ENCODE measurements at regions not wholly inside any gene's neighbourhood (a gene's known extent, or its start where the extent isn't known, plus 50 kb on each side); places are given as distances from the start of the nearest gene placed in this dataset.
"Not testable (repeated sequence)": the region's sequence is repeated elsewhere in the genome, so short reads cannot be mapped to it uniquely, and the experiment has no call there.

- no peak overlapping the region for H3K27ac ChIP-seq (ENCODE audit: control insufficient read depth, insufficient read depth, low read length)
- no peak overlapping the region for H3K4me3 ChIP-seq (ENCODE audit: control insufficient read depth in 2 of 3, extremely low read depth in 1 of 3, insufficient read depth in 2 of 3, low read depth in 1 of 3, low read length in 3 of 3)
- H3K4me2 ChIP-seq (ENCODE audit: control insufficient read depth, extremely low read depth, insufficient read depth, low read depth, low read length), result no peak overlapping the region
- H3K27me3 ChIP-seq (ENCODE audit: control insufficient read depth, extremely low read depth, insufficient read depth, low read length), result no peaks in the 10 kb centered on the region
- H4K20me1 ChIP-seq (ENCODE audit: control insufficient read depth, extremely low read depth, insufficient read depth, low read length), result no peaks in the 10 kb centered on the region
- H2AFZ ChIP-seq (ENCODE audit: control insufficient read depth, low read length), result no peak overlapping the region
- DNase-seq (ENCODE audit: low read depth, low spot score) (no peak), FAIRE-seq (no peak)
- H3K9ac ChIP-seq (ENCODE audit: control insufficient read depth, extremely low read depth, insufficient read depth, low read length), result no peak overlapping the region
- no peaks in the 10 kb centered on the region for H3K79me2 ChIP-seq (ENCODE audit: control insufficient read depth, insufficient read depth, low read length)
- no peaks in the 10 kb centered on the region for H3K9me3 ChIP-seq (ENCODE audit: control insufficient read depth, low read depth, low read length)
- no peaks in the 10 kb centered on the region for H3K36me3 ChIP-seq (ENCODE audit: control insufficient read depth in 2 of 2, extremely low read depth in 1 of 2, insufficient read depth in 2 of 2, low read length in 2 of 2)
- no peaks in the 10 kb centered on the region for H3K4me1 ChIP-seq (ENCODE audit: control insufficient read depth, extremely low read depth, insufficient read depth, low read length)
- H3K9me1 ChIP-seq (ENCODE audit: control insufficient read depth, extremely low read depth, insufficient read depth, low read length), result no peaks in the 10 kb centered on the region
- TF ChIP-seq CTCF (optimal IDR thresholded peaks at IDR 0.05 in 1 of 3, IDR thresholded peaks at IDR 0.05 in 1 of 3, conservative IDR thresholded peaks at IDR 0.05 in 1 of 3; ENCODE audit: extremely low read depth in 1 of 3, insufficient read depth in 2 of 3, low read length in 3 of 3), result no peak
- no peak for TF ChIP-seq EZH2 (IDR thresholded peaks at IDR 0.05; ENCODE audit: low read length)
- dilution Hi-C loops (cut with MboI; ENCODE audit: extremely low pct_ligation_motif_present, low sequenced_read_pairs), result no loop called here
Observed at GRCh38 chrX:96551322-96551872, 133.2 kb upstream of the DIAPH2 start.

GRCh38 chrX:96556886-96557285, 127.8 kb upstream of the DIAPH2 start:
- TF ChIP-seq EZH2 (IDR thresholded peaks at IDR 0.05; ENCODE audit: low read length) (no peak), CTCF (optimal IDR thresholded peaks at IDR 0.05 in 1 of 3, IDR thresholded peaks at IDR 0.05 in 1 of 3, conservative IDR thresholded peaks at IDR 0.05 in 1 of 3; ENCODE audit: extremely low read depth in 1 of 3, insufficient read depth in 2 of 3, low read length in 3 of 3) (no peak)
- no peak for DNase-seq (ENCODE audit: low read depth, low spot score)
- Histone ChIP-seq H3K27me3 (ENCODE audit: control insufficient read depth, extremely low read depth, insufficient read depth, low read length) (no peaks in the 10 kb centered on the region), H4K20me1 (ENCODE audit: control insufficient read depth, extremely low read depth, insufficient read depth, low read length) (no peaks in the 10 kb centered on the region), H3K4me1 (ENCODE audit: control insufficient read depth, extremely low read depth, insufficient read depth, low read length) (no peaks in the 10 kb centered on the region), H3K4me3 (ENCODE audit: control insufficient read depth in 2 of 3, extremely low read depth in 1 of 3, insufficient read depth in 2 of 3, low read depth in 1 of 3, low read length in 3 of 3) (no peak overlapping the region), H3K27ac (ENCODE audit: control insufficient read depth, insufficient read depth, low read length) (no peak overlapping the region), H3K4me2 (ENCODE audit: control insufficient read depth, extremely low read depth, insufficient read depth, low read depth, low read length) (no peak overlapping the region), H3K36me3 (ENCODE audit: control insufficient read depth in 2 of 2, extremely low read depth in 1 of 2, insufficient read depth in 2 of 2, low read length in 2 of 2) (no peaks in the 10 kb centered on the region), H3K9me3 (ENCODE audit: control insufficient read depth, low read depth, low read length) (no peaks in the 10 kb centered on the region), H3K9ac (ENCODE audit: control insufficient read depth, extremely low read depth, insufficient read depth, low read length) (no peak overlapping the region), H3K79me2 (ENCODE audit: control insufficient read depth, insufficient read depth, low read length) (no peaks in the 10 kb centered on the region), H2AFZ (ENCODE audit: control insufficient read depth, low read length) (no peak overlapping the region), H3K9me1 (ENCODE audit: control insufficient read depth, extremely low read depth, insufficient read depth, low read length) (no peaks in the 10 kb centered on the region)
- dilution Hi-C loops (cut with MboI; ENCODE audit: extremely low pct_ligation_motif_present, low sequenced_read_pairs), result no loop called here
- FAIRE-seq, result no peak

- H3K4me3 ChIP-seq (ENCODE audit: control insufficient read depth in 2 of 3, extremely low read depth in 1 of 3, insufficient read depth in 2 of 3, low read depth in 1 of 3, low read length in 3 of 3); H3K79me2 ChIP-seq (ENCODE audit: control insufficient read depth, insufficient read depth, low read length); H3K27ac ChIP-seq (ENCODE audit: control insufficient read depth, insufficient read depth, low read length); DNase-seq (ENCODE audit: low read depth, low spot score); FAIRE-seq; H3K9ac ChIP-seq (ENCODE audit: control insufficient read depth, extremely low read depth, insufficient read depth, low read length); H3K9me3 ChIP-seq (ENCODE audit: control insufficient read depth, low read depth, low read length); H3K27me3 ChIP-seq (ENCODE audit: control insufficient read depth, extremely low read depth, insufficient read depth, low read length); dilution Hi-C loops (cut with MboI; ENCODE audit: extremely low pct_ligation_motif_present, low sequenced_read_pairs); H3K4me2 ChIP-seq (ENCODE audit: control insufficient read depth, extremely low read depth, insufficient read depth, low read depth, low read length); H3K9me1 ChIP-seq (ENCODE audit: control insufficient read depth, extremely low read depth, insufficient read depth, low read length); H4K20me1 ChIP-seq (ENCODE audit: control insufficient read depth, extremely low read depth, insufficient read depth, low read length); H3K36me3 ChIP-seq (ENCODE audit: control insufficient read depth in 2 of 2, extremely low read depth in 1 of 2, insufficient read depth in 2 of 2, low read length in 2 of 2); H2AFZ ChIP-seq (ENCODE audit: control insufficient read depth, low read length); H3K4me1 ChIP-seq (ENCODE audit: control insufficient read depth, extremely low read depth, insufficient read depth, low read length): not testable (repeated sequence)
Observed at GRCh38 chrX:96561129-96561528, 123.5 kb upstream of the DIAPH2 start.

All from keratinocyte (primary cell).